GM12873 (cell line): ENCODE measurements at regions not wholly inside any gene's neighbourhood (a gene's known extent, or its start where the extent isn't known, plus 50 kb on each side); places are given as distances from the start of the nearest gene placed in this dataset.

Experiments used
- CTCF ChIP-seq: IDR thresholded peaks from 2 replicates; pipeline ENCODE4 v1.5.1; 2012; ENCODE audit warnings: low read depth, mild to moderate bottlenecking, moderate library complexity, low read length, control low read depth; ENCODE audit not compliant: insufficient read depth; ENCODE audit errors: missing control alignments

GRCh38 chr16:54519161-54519695 is 232.6 kb upstream of the IRX3 start:
- no peak for TF ChIP-seq CTCF

GRCh38 chr16:54517181-54517580 is 230.6 kb upstream of the IRX3 start:
- no peak for TF ChIP-seq CTCF

GRCh38 chr16:54512467-54512995 is 225.9 kb upstream of the IRX3 start:
- no peak for TF ChIP-seq CTCF

- no peak for TF ChIP-seq CTCF
These were observed 224.7 kb upstream of the IRX3 start for GRCh38 chr16:54511222-54511731.

- no peak for TF ChIP-seq CTCF
These were observed 224.2 kb upstream of the IRX3 start for GRCh38 chr16:54510685-54511221.

GRCh38 chr16:54509456-54509855 is 222.9 kb upstream of the IRX3 start:
- TF ChIP-seq CTCF: no peak

GRCh38 chr16:54508351-54508750 is 221.8 kb upstream of the IRX3 start:
- TF ChIP-seq CTCF: no peak
